Memory B cell (primary cell): ENCODE measurements at regions not wholly inside any gene's neighbourhood (a gene's known extent, or its start where the extent isn't known, plus 50 kb on each side); places are given as distances from the start of the nearest gene placed in this dataset.
A peak's percentile ranks its signal among the peaks of the same experiment; 100 is the strongest.

Source experiments
- ATAC-seq: fragments of 150-1000 bp; cut with Tn5 transposase; 2 replicates; pipeline ENCODE4 v1.10.0; 2021; ENCODE audit warnings: low read depth, mild to moderate bottlenecking, moderate library complexity
- DNase-seq, 2 donors: peaks; one replicate each; pipeline ENCODE4 v3.0.0; 2022; ENCODE audit warnings: low spot score in 2 of 2
- H3K27ac Mint-ChIP-seq: one replicate; pipeline ENCODE4 v1.8.0; 2022; ENCODE audit warnings: mild to moderate bottlenecking, moderate library complexity, mixed read lengths
- H3K27me3 Mint-ChIP-seq: one replicate; pipeline ENCODE4 v1.8.0; 2022; ENCODE audit warnings: mixed read lengths
- H3K36me3 Mint-ChIP-seq: one replicate; pipeline ENCODE4 v1.8.0; 2022; ENCODE audit warnings: mild to moderate bottlenecking, mixed read lengths
- H3K4me1 Mint-ChIP-seq: one replicate; pipeline ENCODE4 v1.8.0; 2022; ENCODE audit warnings: mixed read lengths
- H3K4me3 Mint-ChIP-seq: one replicate; pipeline ENCODE4 v1.8.0; 2022; ENCODE audit warnings: mild to moderate bottlenecking, moderate library complexity, mixed read lengths
- H3K9me3 Mint-ChIP-seq: one replicate; pipeline ENCODE4 v1.8.0; 2022; ENCODE audit warnings: mixed read lengths

DNA sequence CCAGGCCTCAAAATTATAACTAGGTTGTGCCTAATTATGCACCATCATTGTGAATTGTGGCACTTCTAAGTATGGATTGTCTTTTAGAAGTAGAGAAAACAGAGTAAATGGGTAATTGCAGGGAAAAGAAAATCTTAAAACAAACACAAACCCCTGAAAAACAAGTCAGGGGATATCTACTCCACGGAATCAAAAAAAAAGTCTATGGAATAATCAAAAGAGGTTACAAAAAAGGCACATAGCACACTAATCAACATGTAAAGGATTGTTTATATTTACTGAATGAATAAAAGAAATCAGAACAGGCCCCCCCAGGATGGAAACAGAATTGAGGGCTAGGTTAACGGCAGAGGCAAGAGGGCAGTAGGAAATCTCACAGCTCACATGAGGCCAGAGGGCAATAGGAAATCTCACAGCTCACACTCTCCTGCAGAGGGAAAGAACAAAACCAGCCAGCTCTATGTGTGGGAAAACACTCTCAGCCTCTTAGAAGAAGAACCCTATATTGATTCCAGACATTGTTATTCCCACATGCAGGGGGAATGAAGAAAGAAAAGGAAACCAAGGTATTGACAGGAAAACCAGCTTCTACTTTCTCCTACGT lies 72.7 kb upstream of the FNDC3B start:
- no peak for DNase-seq
- ATAC-seq: no peak
- H3K27ac Mint-ChIP-seq: no peak overlapping the region
- no peaks in the 10 kb centered on the region for H3K4me1 Mint-ChIP-seq
- no peaks in the 10 kb centered on the region for H3K36me3 Mint-ChIP-seq
- H3K9me3 Mint-ChIP-seq: peaks cover 3% of the 10 kb centered on the region
- H3K27me3 Mint-ChIP-seq: peaks cover 9% of the 10 kb centered on the region
- H3K4me3 Mint-ChIP-seq: no peak overlapping the region

DNA sequence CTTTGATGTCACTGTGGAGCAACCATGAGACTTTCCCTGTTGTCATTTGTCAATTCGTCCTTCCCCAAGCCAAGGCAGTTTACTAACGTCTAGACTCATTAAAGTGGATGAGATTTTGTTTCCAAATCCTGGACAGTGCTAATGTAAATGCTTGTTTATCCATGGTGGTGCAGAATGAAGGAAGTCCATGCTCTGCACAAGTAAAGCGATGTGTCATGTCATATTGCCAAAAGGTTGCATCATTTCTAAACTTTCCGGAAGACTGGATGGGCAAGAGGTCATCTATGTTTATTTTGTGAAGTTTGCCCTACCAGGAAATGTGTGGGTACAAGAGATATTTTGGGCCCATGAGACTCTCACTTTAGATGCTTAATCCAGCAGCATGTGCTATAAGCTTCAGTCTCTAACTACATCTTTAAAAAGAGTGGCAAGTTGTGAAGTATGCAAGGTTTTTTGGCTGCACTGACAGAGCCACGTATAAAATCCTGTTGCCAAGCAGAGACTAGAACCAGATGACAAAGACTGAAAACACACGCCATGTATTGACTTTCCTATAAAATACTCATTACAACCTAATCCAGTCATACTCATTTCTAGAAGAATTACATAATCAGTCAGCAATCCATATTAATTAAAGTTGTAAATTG lies 72.1 kb upstream of the FNDC3B start:
- DNase-seq (no peak), ATAC-seq (no peak)
- Mint-ChIP-seq H3K27ac (no peak overlapping the region), H3K4me1 (no peaks in the 10 kb centered on the region), H3K9me3 (peaks cover 3% of the 10 kb centered on the region), H3K27me3 (peaks cover 11% of the 10 kb centered on the region), H3K36me3 (no peaks in the 10 kb centered on the region), H3K4me3 (no peak overlapping the region)

DNA sequence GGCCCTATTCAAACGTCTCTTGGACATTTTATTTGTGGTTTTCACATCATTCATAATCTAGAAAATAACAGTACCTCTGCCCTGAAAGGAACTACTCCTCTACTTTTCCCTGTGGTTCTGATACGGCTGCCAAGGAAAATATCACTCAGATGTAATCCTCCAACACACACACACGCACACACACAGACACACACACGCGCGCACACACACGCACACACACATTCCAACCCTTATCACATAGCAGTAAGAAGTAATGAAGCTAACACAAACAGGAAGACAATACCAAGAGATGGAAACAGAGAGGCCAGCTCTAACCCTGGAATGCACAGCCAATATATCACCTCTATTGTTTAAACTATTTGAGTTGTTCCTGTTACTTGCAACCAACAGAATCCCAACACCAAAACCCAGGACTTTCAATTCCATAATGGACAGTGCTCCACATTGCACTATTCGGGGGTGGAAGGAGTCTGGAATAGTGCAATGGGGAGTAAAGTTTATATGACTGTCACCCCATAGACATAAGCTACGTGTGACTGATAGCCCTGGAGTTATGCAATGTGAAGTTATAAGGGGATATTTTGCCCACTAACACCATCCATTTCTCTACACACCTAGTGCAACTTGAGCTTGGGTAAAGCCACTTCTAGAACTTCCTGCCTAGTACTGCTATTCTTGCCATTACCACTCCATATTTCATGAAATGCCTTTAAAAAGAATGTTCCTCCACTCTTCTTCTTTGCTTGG lies 71.3 kb upstream of the FNDC3B start:
- Mint-ChIP-seq H3K27ac (no peak overlapping the region), H3K4me1 (no peaks in the 10 kb centered on the region), H3K9me3 (peaks cover 1% of the 10 kb centered on the region), H3K27me3 (peaks cover 9% of the 10 kb centered on the region), H3K36me3 (no peaks in the 10 kb centered on the region), H3K4me3 (no peak overlapping the region)
- no peak for ATAC-seq
- no peak for DNase-seq

GRCh38 chr3:171970301-171970788 lies 69.0 kb upstream of the FNDC3B start:
- H3K27ac Mint-ChIP-seq: no peak overlapping the region
- H3K4me3 Mint-ChIP-seq: no peak overlapping the region
- no peaks in the 10 kb centered on the region for H3K36me3 Mint-ChIP-seq
- DNase-seq (no peak), ATAC-seq (no peak)
- H3K9me3 Mint-ChIP-seq: peaks cover 1% of the 10 kb centered on the region
- no peaks in the 10 kb centered on the region for H3K4me1 Mint-ChIP-seq
- peaks cover 9% of the 10 kb centered on the region for H3K27me3 Mint-ChIP-seq

- ATAC-seq (no peak), DNase-seq (no peak)
- Mint-ChIP-seq H3K4me3 (no peak overlapping the region), H3K27me3 (peaks cover 9% of the 10 kb centered on the region), H3K36me3 (no peaks in the 10 kb centered on the region), H3K27ac (no peak overlapping the region), H3K4me1 (no peaks in the 10 kb centered on the region), H3K9me3 (peaks cover 1% of the 10 kb centered on the region)
Observed at GRCh38 chr3:171971919-171972514, 67.4 kb upstream of the FNDC3B start.

- H3K9me3 Mint-ChIP-seq: peaks cover 2% of the 10 kb centered on the region
Observed at GRCh38 chr3:171972871-171973348, 66.5 kb upstream of the FNDC3B start.

DNA sequence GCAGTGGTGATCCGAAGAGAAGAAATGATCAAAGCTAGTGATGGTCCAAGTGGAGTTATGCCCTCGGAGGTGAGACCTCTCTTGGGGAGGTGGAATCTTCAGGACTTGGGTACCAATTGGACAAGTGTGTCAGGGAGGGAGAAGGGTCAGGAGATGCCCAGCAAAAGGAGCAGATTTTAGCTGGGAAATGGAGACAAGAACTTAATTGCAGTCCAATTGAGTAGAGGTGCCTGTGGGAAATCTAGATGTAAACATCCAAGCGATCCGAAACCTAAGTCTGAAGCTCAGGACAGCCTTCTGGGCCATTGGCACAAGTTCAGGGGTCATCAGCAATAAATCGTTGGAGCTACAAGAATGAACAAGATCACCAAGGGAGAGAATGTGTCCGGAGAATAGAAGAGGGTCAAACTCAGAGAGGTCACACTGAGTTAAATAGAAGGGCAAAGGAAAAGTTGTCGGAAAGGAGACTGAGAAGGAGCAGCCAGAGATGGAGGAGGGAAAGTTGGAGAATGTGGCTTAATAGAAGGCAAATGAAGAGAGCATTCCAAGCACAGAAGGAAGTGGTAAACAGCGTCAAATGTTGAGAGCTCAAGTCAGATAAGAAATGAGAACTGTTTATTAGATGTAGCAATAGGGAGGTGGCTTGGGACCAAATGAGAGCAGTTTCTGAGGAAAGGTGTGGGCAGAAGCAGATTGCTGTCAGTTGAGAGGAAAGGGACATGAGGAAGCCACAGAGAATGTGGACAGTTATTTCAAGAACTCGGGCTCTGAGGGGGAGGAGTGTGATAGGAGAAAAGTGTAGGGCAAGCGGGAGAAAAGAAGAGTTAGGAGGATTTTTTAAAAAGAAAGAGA lies 64.2 kb upstream of the FNDC3B start:
- peaks cover 2% of the 10 kb centered on the region for H3K4me1 Mint-ChIP-seq
- H3K27ac Mint-ChIP-seq: no peak overlapping the region
- H3K27me3 Mint-ChIP-seq: peaks cover 3% of the 10 kb centered on the region
- no peaks in the 10 kb centered on the region for H3K36me3 Mint-ChIP-seq
- peaks cover 3% of the 10 kb centered on the region for H3K9me3 Mint-ChIP-seq
- DNase-seq (no peak), ATAC-seq (no peak)
- no peak overlapping the region for H3K4me3 Mint-ChIP-seq

More at GRCh38 chr3:171972871-171973348, 66.5 kb upstream of the FNDC3B start:
- ATAC-seq: no peak
- Mint-ChIP-seq H3K27ac (no peak overlapping the region), H3K4me3 (no peak overlapping the region), H3K36me3 (no peaks in the 10 kb centered on the region), H3K4me1 (peaks cover 1% of the 10 kb centered on the region), H3K27me3 (peaks cover 8% of the 10 kb centered on the region)
- DNase-seq: no peak

DNA sequence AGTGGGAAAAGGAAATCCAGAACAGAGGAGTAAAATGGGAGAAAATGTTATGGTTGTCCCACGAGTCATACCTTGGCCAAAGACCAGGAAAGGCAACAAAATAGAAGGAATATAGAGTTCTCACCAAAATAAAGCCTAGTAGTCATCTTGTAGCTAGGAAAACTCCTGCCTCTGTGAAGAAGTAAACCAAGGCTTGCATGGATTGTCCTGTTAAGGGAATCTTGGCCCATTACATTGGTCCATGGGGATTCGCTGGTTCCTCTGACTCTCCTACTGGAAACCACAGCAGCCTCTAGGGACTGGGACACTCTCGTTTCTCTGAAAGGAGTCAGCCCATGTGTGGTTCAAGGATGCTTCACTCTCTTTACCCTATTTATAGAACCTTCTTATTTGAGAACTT lies 62.9 kb upstream of the FNDC3B start:
- no peaks in the 10 kb centered on the region for H3K36me3 Mint-ChIP-seq
- H3K27ac Mint-ChIP-seq: no peak overlapping the region
- ATAC-seq: no peak
- H3K27me3 Mint-ChIP-seq: peaks cover 3% of the 10 kb centered on the region
- no peak for DNase-seq
- peaks cover 2% of the 10 kb centered on the region for H3K4me1 Mint-ChIP-seq
- no peak overlapping the region for H3K4me3 Mint-ChIP-seq
- H3K9me3 Mint-ChIP-seq: peaks cover 3% of the 10 kb centered on the region

DNA sequence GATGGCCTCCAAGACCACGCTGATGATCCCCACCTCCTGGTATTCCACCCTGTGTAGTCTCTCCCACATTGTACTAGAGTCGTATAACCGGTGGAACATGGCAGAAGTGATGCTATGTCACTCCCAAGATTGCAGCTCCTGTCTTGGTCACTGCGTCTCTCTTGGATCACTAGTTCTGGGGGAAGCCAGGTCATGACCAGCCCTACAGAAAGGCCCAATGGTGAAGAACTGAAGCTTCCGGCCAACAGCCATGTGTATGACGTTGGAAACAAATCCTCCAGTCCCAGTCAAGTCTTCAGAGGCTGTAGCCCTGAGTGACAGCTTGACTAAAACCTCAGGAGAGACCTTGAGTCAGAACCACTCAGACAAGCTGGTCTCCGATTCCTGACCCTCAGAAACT lies 61.9 kb upstream of the FNDC3B start:
- ATAC-seq (no peak), DNase-seq (no peak)
- peaks cover 2% of the 10 kb centered on the region for H3K4me1 Mint-ChIP-seq
- peaks cover 3% of the 10 kb centered on the region for H3K9me3 Mint-ChIP-seq
- H3K27ac Mint-ChIP-seq: no peak overlapping the region
- no peaks in the 10 kb centered on the region for H3K27me3 Mint-ChIP-seq
- no peaks in the 10 kb centered on the region for H3K36me3 Mint-ChIP-seq
- no peak overlapping the region for H3K4me3 Mint-ChIP-seq

DNA sequence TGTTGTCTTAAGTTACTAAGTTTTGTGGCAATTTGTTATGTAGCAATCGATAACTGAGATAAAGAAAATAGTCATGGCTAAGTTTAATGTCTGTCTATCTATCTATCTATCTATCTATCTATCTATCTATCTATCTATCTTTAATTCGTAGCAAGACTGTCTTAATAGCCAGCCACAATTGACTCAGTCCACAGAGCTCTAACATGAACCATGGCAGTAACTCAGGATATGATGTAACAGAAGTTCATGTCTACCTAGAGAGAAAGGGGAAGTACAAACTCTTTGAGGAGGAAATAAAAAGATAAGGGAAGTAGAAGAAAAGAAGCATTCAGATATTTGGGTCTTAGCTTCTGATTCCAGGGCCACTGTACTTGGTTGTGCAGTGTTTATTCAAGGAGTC lies 61.5 kb upstream of the FNDC3B start:
- Mint-ChIP-seq H3K27ac (no peak overlapping the region), H3K27me3 (no peaks in the 10 kb centered on the region), H3K4me1 (peaks cover 2% of the 10 kb centered on the region), H3K9me3 (peaks cover 3% of the 10 kb centered on the region), H3K36me3 (no peaks in the 10 kb centered on the region), H3K4me3 (no peak overlapping the region)
- ATAC-seq (peak; percentile 48), DNase-seq (no peak)

DNA sequence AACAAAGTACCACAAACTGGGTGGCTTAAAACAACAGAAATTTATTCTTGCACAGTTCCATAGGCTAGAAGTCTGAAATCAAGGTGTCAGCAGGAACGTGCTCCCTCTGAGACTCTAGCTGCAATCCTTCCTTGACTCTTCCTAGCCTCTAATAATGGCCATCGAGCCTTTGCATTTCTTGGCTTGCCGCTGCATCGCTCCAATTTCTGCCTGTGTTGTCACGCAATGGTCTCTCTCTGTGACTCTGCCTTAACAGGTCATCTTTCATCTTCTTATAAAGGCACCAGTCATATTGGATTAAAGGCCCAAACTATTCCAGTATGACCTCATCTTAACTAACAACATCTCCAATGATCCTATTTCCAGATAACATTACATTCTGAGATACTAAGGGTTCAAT lies 61.0 kb upstream of the FNDC3B start:
- Mint-ChIP-seq H3K9me3 (peaks cover 3% of the 10 kb centered on the region), H3K4me1 (peaks cover 2% of the 10 kb centered on the region), H3K36me3 (no peaks in the 10 kb centered on the region), H3K4me3 (no peak overlapping the region), H3K27ac (no peak overlapping the region), H3K27me3 (no peaks in the 10 kb centered on the region)
- DNase-seq: no peak
- ATAC-seq: no peak

DNA sequence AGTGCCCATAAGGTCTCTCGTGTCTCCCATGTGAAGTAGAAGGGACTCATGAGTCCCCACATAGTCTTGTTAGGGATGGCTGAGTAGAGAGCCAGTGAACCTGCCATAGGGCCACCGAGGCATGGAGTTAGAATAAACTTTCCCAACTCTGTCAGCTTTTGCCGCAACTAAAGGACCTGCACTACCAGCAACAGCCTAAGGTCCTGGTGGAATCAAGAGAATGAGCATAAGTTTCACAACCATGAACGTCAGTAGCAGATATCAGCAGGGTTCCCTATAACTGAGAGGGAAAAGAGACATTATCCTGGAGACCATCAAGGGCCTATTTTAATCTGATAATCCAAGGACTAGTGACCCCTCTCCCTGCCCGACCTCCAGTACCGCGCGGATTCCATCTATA lies 60.3 kb upstream of the FNDC3B start:
- Mint-ChIP-seq H3K27me3 (no peaks in the 10 kb centered on the region), H3K36me3 (no peaks in the 10 kb centered on the region), H3K9me3 (peaks cover 3% of the 10 kb centered on the region), H3K27ac (no peak overlapping the region), H3K4me3 (no peak overlapping the region), H3K4me1 (peaks cover 2% of the 10 kb centered on the region)
- ATAC-seq: no peak
- DNase-seq: no peak

GRCh38 chr3:171980578-171981270 lies 58.7 kb upstream of the FNDC3B start:
- H3K36me3 Mint-ChIP-seq: no peaks in the 10 kb centered on the region
- peaks cover 2% of the 10 kb centered on the region for H3K4me1 Mint-ChIP-seq
- DNase-seq (no peak), ATAC-seq (no peak)
- H3K27ac Mint-ChIP-seq: no peak overlapping the region
- H3K27me3 Mint-ChIP-seq: no peaks in the 10 kb centered on the region
- H3K4me3 Mint-ChIP-seq: no peak overlapping the region
- peaks cover 3% of the 10 kb centered on the region for H3K9me3 Mint-ChIP-seq
